NCI-H524 treated with DMSO at 0.1 percent for 48 hours (cell line): ENCODE measurements at regions not wholly inside any gene's neighbourhood (a gene's known extent, or its start where the extent isn't known, plus 50 kb on each side); places are given as distances from the start of the nearest gene placed in this dataset.
"Not testable (repeated sequence)": the region's sequence is repeated elsewhere in the genome, so short reads cannot be mapped to it uniquely, and the experiment has no call there.

Source experiments
- DNase-seq: peaks from one replicate; lab custom pipeline; 2025; lab: John Stamatoyannopoulos, UW

DNA sequence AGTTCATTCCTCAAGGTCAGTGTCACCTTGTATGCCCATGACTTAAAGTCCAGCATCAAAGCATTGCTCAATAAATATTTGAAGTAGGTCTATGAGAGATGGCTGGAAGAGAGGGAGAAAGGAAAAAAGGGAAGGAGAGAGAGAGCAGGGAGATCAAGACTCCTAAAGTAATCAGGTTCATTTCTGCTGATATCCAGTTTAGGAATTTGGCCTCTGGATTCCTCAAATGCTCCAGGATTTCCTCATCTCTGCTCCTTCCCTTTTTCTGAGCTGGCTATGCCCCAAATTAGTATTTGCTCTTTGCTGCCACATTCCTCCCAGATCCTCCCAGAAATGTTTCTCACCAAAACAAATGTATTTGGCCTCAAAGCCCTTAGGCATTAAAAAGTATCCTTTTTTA lies 739.4 kb upstream of the CHAC2 start:
- no peak for DNase-seq

GRCh38 chr2:53022248-53022647 lies 745.4 kb upstream of the CHAC2 start:
- not testable (repeated sequence) for DNase-seq

DNA sequence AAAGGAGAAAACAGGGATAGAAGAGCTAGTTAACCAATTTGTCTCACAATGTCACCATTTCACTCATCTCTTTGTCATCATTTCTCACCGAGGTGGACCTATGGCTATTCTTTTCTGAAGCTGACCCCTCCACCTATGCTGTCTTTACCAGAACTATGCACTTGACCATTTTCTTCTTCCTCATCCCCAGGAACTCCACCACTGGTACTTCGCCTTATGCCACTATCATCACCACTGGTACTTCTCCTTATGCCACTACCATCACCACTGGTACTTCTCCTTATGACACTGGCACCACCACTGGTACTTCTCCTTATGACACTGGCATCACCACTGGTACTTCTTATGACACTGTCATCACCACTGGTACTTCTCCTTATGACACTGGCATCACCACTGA lies 745.8 kb upstream of the CHAC2 start:
- DNase-seq: no peak

DNA sequence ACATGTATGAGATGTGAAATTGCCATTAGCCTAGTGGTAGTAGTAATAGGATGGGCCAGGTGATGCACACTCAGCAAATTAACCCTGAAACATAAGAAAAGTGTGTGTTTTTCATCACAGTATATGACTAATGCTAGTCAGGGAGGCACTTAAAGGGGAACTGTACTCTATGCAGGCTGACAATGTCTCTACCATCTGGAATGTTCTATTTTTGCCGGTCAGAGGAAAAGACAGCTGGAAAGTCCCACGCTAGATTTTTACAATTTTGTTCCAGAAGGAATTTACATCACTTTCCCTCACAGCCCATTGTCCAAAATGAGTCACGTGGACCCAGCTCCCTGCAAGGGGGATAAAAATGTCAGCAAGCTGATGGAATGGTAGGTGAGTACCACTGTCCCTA lies 746.3 kb upstream of the CHAC2 start:
- DNase-seq: no peak

- peak; percentile 47 for DNase-seq
Observed at GRCh38 chr2:53018825-53019425, 748.7 kb upstream of the CHAC2 start.

GRCh38 chr2:53006980-53007379 lies 760.6 kb upstream of the CHAC2 start:
- no peak for DNase-seq

- no peak for DNase-seq
Observed at GRCh38 chr2:53004413-53004812, 763.2 kb upstream of the CHAC2 start.

DNA sequence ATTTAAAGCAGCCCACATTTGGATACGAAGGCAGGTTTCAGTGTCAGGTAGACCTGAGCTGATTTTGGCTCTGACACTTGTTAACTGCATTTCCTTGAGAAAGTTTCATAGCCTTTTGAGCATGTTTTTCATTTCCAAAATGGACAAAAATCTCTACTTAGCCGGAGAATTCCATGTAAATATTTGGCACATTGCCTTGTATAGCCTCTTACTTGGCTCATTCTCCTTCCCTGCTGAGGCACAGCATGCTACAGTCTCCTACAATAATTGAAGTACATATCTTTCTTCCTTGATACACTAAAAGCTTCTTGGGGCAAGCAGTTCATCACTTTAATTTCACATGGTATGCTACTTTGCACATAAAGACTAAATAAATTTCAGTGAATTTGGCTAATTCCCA lies 772.2 kb upstream of the CHAC2 start:
- DNase-seq: no peak

GRCh38 chr2:52976143-52976949 lies 791.3 kb upstream of the CHAC2 start:
- DNase-seq: peak; percentile 23

- DNase-seq: no peak
Observed at GRCh38 chr2:52974127-52974526, 793.5 kb upstream of the CHAC2 start.

DNA sequence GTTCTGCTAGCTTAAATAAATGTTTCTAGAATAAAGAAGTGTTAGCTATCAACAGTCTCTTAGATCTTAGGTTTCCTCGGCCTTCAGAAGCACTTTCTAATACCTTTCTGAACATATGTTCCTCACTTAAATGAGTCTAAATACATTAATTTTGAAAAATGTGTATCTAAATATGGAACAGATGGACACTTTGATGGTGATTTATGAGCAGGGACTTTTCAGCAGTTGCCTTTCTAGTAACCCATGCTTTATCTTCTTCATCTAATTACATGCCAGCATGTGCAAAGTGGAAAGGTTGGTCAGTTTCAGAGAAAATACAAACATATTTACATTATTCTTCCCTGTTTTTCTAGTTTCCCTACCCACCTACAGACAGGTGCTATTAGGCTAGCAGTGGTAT lies 797.0 kb upstream of the CHAC2 start:
- DNase-seq: peak; percentile 98

DNA sequence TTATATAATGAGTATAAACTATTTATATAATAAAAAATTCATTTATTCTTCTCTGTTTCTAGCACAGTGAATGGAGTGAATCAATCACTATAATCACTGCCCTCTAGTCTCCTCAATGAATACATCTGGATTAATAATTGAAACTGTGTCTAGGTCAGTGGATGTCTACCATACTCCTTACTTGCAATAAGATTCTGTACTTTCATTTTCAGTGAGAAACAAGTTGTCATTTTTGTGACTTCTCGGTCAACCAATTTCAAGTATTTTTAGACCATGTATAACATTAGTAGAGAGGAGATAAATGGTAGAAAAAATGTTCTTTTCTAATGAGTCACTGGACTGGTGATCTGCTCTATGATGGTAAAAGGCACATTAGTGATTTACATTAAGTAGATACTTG lies 799.6 kb upstream of the CHAC2 start:
- DNase-seq: no peak

DNA sequence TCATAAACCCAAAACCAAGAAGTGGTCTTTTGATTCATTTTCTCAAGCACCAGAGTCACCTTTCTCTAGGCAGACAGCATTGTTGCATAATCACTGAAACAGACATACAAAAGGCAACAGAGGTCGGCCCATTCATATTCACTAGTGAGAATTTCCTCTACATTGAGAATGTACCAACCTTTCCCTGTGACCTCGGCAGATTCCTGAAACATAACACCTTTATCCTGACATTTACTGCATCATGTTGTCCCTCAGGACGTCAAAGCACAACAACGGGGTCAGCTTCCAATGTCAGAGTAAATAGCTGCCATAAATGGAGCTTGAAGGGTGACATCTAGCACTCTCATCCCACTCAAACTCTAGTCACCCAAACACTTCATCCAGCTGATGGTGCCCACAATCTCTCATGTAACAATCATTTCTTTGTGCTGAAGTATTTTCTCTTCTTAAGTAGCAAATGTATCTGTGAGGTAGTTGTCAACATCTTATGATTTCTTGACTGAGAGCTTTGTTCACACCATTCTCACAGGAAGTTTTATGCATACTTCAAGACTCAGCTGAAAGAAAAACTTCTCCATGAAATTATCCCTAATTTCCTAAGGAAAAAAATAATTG lies 802.6 kb upstream of the CHAC2 start:
- no peak for DNase-seq

DNA sequence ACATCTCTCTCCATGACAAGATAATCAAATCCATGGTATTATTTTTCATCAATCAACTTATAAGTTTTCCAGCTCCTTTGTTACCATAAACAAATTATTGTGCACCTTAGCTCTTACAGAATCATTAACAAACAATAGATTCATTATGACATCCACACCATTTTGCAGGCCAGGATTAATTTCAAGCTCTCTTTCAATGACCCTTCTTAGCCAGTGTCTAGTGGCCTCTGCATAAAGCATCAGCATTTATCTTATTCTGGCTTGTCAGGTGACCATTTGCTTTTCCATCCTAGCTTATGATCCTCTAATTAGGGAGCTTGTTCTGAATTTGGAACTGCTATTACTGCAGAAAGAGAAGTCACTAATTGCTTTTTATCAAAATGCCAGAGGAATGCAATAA lies 806.2 kb upstream of the CHAC2 start:
- no peak for DNase-seq

GRCh38 chr2:52960881-52961280 lies 806.7 kb upstream of the CHAC2 start:
- DNase-seq: no peak

DNA sequence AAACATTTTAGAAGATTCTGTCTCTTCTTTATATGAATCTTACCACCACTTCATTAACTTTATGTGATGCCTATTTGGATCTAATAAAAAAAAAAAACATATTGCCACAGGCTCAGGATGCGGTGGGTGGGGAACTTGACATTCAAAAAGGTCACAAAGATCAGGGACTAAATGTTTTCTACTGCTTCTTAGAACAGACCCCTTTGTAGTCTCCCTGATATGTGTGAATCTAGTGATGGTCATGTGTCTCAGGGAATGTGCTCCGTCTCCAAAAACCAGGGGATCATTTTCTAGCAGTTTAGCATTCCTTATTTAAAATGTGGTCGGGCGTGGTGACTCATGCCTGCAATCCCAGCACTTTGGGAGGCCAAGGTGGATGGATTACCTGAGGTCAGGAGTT lies 807.8 kb upstream of the CHAC2 start:
- DNase-seq: no peak

DNA sequence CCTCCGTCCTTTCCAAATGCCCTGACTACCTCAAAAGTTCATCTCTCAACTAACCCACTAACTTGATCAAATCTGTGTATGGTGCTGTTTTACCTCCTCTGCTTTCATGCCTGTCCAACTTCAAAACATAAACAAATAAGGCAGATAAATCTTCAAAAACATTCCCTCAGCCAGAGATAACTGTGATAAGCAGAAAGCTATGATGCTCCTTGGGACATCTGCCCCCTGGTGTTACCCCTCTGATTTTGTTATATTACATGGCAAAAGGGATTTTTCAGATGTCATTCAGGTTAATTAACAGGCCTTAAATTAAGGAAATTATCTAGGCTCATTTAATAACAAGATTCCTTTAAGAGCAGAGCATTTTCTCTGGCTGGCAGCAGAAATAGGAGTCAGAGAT lies 810.8 kb upstream of the CHAC2 start:
- DNase-seq: no peak

DNA sequence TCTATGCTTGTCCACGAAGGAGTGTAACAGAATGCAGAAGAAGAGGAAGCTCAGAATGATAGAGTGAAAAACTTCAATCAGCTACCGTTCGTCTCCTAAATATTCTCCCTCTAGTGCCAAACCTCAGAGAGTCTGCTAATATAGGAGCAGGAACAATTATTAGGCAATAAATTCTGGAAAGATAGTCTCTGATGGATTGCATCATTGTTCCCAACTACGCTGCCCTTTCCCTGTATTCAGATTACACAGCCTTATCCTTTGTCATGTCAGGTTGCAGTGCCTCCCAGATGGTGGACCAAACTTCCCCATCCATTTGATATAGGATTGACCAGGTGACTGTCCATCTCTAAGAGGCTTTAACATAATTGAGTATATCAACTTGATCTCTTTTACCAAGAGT lies 811.5 kb upstream of the CHAC2 start:
- DNase-seq: no peak

GRCh38 chr2:52955079-52955478 lies 812.5 kb upstream of the CHAC2 start:
- no peak for DNase-seq

DNA sequence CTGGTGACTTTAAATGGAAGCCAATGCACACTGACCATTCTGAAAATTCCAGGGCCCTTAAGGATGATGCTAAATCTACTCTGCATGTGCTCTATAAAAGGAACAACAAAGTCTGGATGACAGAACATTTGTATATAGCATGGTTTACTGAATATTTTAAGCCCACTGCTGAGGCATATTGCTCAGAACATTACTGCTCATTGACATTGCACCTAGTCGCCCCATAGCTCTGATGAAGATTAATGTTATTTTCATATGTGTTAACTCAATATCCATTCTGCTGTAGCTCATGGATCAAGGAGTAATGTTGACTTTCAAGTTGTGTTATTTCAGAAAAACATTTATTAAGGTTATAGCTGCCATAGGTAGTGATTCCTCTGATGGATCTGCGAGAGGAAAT lies 827.5 kb upstream of the CHAC2 start:
- DNase-seq: no peak

GRCh38 chr2:52939250-52939649 lies 828.4 kb upstream of the CHAC2 start:
- DNase-seq: no peak

GRCh38 chr2:52936029-52936428 lies 831.6 kb upstream of the CHAC2 start:
- no peak for DNase-seq

DNA sequence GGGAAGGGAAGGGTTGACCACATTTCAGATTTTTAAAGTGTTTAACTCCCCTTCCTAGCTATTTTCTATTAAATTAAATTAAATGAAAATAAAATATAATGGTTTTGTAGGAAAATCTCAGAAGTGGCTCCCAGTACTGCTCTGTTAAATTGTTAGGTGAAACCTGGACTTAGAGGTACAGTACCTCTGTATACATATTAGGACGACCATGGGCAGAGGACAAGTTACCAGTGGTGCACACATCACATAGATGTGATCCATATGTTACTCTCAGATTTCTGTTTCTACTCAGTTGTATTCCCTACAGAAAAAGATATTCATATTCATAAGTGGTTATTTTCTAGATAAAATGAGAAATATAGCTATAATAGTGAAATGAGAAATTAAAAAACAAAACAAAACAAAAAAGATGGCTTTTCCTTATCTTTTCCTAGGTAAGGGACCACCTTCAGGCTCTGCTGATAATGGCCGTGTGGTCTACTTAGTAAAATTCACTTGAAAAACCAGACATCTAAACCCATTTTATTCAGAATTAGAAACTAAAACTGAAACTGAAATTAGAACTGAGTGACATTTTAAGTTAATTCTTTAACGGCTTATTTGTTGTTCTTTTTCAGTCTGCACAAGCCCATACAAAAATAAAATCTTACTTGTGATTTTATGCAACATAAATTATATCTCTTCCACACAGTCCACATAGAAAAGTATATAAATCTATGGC lies 832.5 kb upstream of the CHAC2 start:
- DNase-seq: no peak
